NB4 (cell line): ENCODE measurements at regions not wholly inside any gene's neighbourhood (a gene's known extent, or its start where the extent isn't known, plus 50 kb on each side); places are given as distances from the start of the nearest gene placed in this dataset.

Experiments used
- DNase-seq: peaks from one replicate; pipeline ENCODE4 v3.0.0; 2010; ENCODE audit warnings: low read depth
- H3K4me3 ChIP-seq: one replicate; pipeline ENCODE4 v1.5.1; 2011; ENCODE audit warnings: mild to moderate bottlenecking, low read depth, low read length, moderate library complexity
- CTCF ChIP-seq: IDR thresholded peaks from one replicate; pipeline ENCODE4 v1.5.1; 2012; ENCODE audit warnings: low read depth, low read length
- MAX ChIP-seq: IDR thresholded peaks from 2 replicates; pipeline ENCODE4 v1.6.1; 2011; ENCODE audit warnings: low read depth, low read length
- MYC ChIP-seq: IDR thresholded peaks from 2 replicates; pipeline ENCODE4 v1.6.1; 2011; ENCODE audit warnings: low read depth, low read length
- POLR2A ChIP-seq: IDR thresholded peaks from 2 replicates; pipeline ENCODE4 v1.6.1; 2011; ENCODE audit warnings: mild to moderate bottlenecking; ENCODE audit not compliant: insufficient read length; ENCODE audit errors: extremely low read depth

GRCh38 chr15:92243227-92243626 is 150.5 kb upstream of the ST8SIA2 start:
- no peak for DNase-seq

GRCh38 chr15:92244703-92245102 is 149.0 kb upstream of the ST8SIA2 start:
- no peak for DNase-seq
- no peak for TF ChIP-seq MYC
- peak; percentile 7 for TF ChIP-seq CTCF
- TF ChIP-seq POLR2A: no peak
- no peak for TF ChIP-seq MAX
- H3K4me3 ChIP-seq: no peak overlapping the region

More at GRCh38 chr15:92243227-92243626, 150.5 kb upstream of the ST8SIA2 start:
- H3K4me3 ChIP-seq: no peak overlapping the region
- no peak for TF ChIP-seq CTCF
- no peak for TF ChIP-seq MAX
- TF ChIP-seq POLR2A: no peak
- TF ChIP-seq MYC: no peak

GRCh38 chr15:92247649-92248242 is 145.9 kb upstream of the ST8SIA2 start:
- no peak for TF ChIP-seq POLR2A
- no peak for TF ChIP-seq CTCF
- no peak for TF ChIP-seq MAX
- no peak for TF ChIP-seq MYC
- no peak for DNase-seq
- H3K4me3 ChIP-seq: no peak overlapping the region

GRCh38 chr15:92266796-92267685 is 126.6 kb upstream of the ST8SIA2 start:
- DNase-seq: no peak
- TF ChIP-seq POLR2A: no peak
- no peak for TF ChIP-seq CTCF
- no peak for TF ChIP-seq MYC
- TF ChIP-seq MAX: no peak
- no peak overlapping the region for H3K4me3 ChIP-seq

- DNase-seq: no peak
- no peak overlapping the region for H3K4me3 ChIP-seq
- TF ChIP-seq MAX (no peak), MYC (no peak), POLR2A (no peak), CTCF (no peak)
These were observed 124.8 kb upstream of the ST8SIA2 start for GRCh38 chr15:92268900-92269299.
